Tibial nerve (tissue), 4 donors: ENCODE measurements at regions not wholly inside any gene's neighbourhood (a gene's known extent, or its start where the extent isn't known, plus 50 kb on each side); places are given as distances from the start of the nearest gene placed in this dataset.

Experiments
- DNase-seq, 2 donors: peaks; one replicate each; pipeline ENCODE4 v3.0.0-alpha.2; 2019; ENCODE audit warnings: low spot score in 2 of 2
- H3K27ac ChIP-seq, 4 donors: fragments of 200-600 bp; sonication (generic) in 3 of 4; one replicate each; pipeline ENCODE4 v1.5.1; 2017 to 2019; ENCODE audit warnings: mild to moderate bottlenecking in 1 of 4
- H3K27me3 ChIP-seq, 2 donors: fragments of 200-600 bp; sonication (generic) in 1 of 2; one replicate each; pipeline versions ENCODE4 v1.5.1 to v1.6.0; 2017 to 2019
- H3K36me3 ChIP-seq, 3 donors: fragments of 200-600 bp; sonication (generic); one replicate each; pipeline ENCODE4 v1.5.1; 2018 to 2019
- H3K4me1 ChIP-seq, 4 donors: fragments of 200-600 bp; sonication (generic) in 3 of 4; one replicate each; pipeline ENCODE4 v1.5.1; 2017 to 2019
- H3K4me3 ChIP-seq, 4 donors: fragments of 200-600 bp; sonication (generic) in 3 of 4; one replicate each; pipeline ENCODE4 v1.5.1; 2017 to 2019; ENCODE audit warnings: mild to moderate bottlenecking in 1 of 4, moderate library complexity in 1 of 4
- H3K9me3 ChIP-seq, 4 donors: fragments of 200-600 bp; sonication (generic) in 3 of 4; one replicate each; pipeline ENCODE4 v1.5.1; 2017 to 2019
- EP300 ChIP-seq, 2 donors: sonication (generic); formaldehyde crosslinking; IDR thresholded peaks; one replicate each; pipeline ENCODE4 v1.6.1; 2017; ENCODE audit warnings: antibody characterized with exemption in 2 of 2, mild to moderate bottlenecking in 1 of 2
- POLR2A ChIP-seq, 2 donors: fragments of 450-650 bp; IDR thresholded peaks; one replicate each; pipeline ENCODE4 v1.6.1; 2017; ENCODE audit warnings: antibody characterized with exemption in 2 of 2, mild to moderate bottlenecking in 2 of 2, moderate library complexity in 2 of 2
- WGBS, 2 donors: methylation state at CpG; one replicate each; pipeline ENCODE4 v1.1.5; 2018; 5-methylcytosine and 5-hydroxymethylcytosine counted together
- TF ChIP-seq, protein P1 (sequence below), 5 experiments: fragments of 200-600 bp in 3 of 5; fragments of 450-650 bp in 2 of 5; sonication (generic) in 3 of 5; IDR thresholded peaks; one replicate each; pipeline ENCODE4 v1.5.1; 2016 to 2019; ENCODE audit warnings: antibody characterized with exemption in 5 of 5, mild to moderate bottlenecking in 3 of 5, moderate library complexity in 2 of 5

DNA sequence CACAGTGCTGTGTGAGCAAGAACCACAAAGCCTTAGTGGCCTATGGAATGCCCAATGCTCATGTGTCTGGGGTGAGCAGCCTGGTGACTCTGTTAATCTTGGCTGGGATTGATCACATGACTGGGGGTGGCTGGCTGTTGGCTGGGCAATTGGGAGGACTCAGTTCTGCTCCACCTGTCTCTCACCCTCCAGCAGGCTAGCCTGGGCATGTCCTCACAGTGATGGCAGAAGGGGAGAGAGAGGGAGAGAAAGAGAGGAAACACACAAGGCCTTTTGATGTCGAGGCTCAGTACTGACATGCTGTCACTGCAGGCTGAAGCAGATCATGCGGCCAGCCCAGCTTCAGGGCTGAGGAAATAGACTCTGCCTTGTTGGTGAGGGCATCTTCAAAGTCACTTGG, 136.8 kb downstream of the TBX5 start:
- 31 to 34% methylated on average over 2 of the region's 2 CpGs for WGBS, 2 donors
- Histone ChIP-seq H3K9me3 (no peaks in the 10 kb centered on the region), H3K4me1 (no peaks in the 10 kb centered on the region), H3K27ac (no peak overlapping the region), H3K4me3 (no peak overlapping the region), H3K36me3 (no peaks in the 10 kb centered on the region), H3K27me3 (no peaks in the 10 kb centered on the region)
- TF ChIP-seq, protein P1, sequence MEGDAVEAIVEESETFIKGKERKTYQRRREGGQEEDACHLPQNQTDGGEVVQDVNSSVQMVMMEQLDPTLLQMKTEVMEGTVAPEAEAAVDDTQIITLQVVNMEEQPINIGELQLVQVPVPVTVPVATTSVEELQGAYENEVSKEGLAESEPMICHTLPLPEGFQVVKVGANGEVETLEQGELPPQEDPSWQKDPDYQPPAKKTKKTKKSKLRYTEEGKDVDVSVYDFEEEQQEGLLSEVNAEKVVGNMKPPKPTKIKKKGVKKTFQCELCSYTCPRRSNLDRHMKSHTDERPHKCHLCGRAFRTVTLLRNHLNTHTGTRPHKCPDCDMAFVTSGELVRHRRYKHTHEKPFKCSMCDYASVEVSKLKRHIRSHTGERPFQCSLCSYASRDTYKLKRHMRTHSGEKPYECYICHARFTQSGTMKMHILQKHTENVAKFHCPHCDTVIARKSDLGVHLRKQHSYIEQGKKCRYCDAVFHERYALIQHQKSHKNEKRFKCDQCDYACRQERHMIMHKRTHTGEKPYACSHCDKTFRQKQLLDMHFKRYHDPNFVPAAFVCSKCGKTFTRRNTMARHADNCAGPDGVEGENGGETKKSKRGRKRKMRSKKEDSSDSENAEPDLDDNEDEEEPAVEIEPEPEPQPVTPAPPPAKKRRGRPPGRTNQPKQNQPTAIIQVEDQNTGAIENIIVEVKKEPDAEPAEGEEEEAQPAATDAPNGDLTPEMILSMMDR (IDR thresholded peaks at IDR 0.05): no peak
- TF ChIP-seq EP300 (IDR thresholded peaks at IDR 0.05) (no peak), POLR2A (IDR thresholded peaks at IDR 0.05) (no peak)
- no peak for DNase-seq

DNA sequence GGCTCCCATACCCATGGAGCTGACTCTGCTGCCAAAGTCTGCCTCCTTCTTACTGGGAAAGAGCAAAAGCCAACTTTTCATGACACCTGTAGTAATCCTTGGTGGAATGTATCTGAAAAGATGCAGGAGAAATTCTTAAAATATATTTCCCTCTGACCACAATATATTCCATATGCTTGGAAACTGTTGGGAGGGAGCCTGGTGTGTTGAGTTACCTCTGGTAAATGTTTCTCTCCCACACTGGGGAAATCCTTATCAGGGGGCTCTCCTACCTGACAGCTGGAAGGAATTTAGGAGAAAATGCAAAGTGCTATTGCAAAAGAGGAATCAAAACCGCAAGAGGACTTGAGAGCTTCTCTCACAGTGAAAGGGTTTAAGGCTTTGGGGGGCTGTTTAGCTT, 139.4 kb downstream of the TBX5 start:
- no peaks in the 10 kb centered on the region for H3K27me3 ChIP-seq
- TF ChIP-seq, protein P1 (IDR thresholded peaks at IDR 0.05): no peak
- TF ChIP-seq EP300 (IDR thresholded peaks at IDR 0.05): no peak
- TF ChIP-seq POLR2A (IDR thresholded peaks at IDR 0.05): no peak

DNA sequence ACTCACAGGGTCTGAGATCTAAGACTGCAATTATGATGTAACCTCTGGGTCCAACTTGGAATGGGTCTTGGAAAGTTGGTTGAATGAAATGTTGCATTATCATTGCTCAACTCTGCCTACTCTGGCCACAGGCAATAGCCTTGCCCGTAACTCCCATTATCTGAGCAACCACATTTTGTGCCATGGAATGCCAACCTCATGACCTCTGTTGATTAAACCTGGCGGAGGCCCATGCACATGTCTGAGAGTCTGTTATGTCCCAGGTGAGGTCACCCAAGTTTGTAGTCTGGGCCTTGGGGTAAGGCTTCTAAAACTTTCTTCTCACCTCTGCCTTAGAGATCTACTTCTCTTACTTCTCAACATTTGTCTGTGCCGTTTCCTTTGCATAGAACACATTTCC, 140.9 kb downstream of the TBX5 start:
- 83% methylated on average over 3 of the region's 3 CpGs for WGBS, 2 donors
- no peaks in the 10 kb centered on the region for H3K36me3 ChIP-seq
- H3K27ac ChIP-seq: no peak overlapping the region

More for the DNA sequence above, 139.4 kb downstream of the TBX5 start:
- no peak overlapping the region for H3K4me3 ChIP-seq
- 59 to 61% methylated on average over 1 of the region's 1 CpG for WGBS, 2 donors
- no peaks in the 10 kb centered on the region for H3K36me3 ChIP-seq
- no peak for DNase-seq
- H3K4me1 ChIP-seq: no peaks in the 10 kb centered on the region
- H3K27ac ChIP-seq: no peak overlapping the region
- H3K9me3 ChIP-seq: no peaks in the 10 kb centered on the region

DNA sequence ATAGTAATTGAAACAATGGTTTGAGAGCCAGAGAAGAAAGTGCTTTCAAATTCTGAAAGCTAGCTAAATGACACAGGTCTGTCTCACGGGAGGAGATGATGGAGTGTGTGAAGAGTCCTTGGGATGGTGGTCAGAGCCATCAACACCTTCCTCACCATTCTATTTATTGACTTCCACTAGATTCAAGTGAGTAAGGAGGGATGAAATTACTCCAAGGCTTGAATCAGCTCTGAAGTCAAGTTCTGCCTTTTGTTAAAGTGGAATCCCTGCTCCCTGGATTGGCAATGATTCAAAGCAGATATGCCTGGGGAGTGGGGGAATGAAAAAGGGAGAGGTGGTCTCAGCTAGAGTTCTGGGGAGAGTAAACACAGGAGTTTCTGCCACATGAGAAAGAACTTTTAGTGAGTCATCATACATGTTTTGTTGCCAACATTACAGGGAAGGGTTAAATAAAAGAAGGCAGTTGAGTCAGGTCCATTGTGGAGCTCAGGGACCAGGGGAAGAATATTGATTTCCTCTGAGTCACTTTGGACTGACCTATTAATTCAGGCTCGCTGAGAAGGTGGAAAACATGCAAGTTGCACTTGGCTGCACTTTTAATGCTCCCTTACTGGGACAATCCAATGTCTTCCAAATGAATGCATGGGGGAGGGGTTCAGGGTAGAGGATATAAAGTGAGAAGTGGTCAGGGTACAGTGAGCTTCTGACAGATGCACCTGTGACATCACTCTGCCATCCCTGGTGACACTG, 142.7 kb downstream of the TBX5 start:
- Histone ChIP-seq H3K27ac (no peak overlapping the region), H3K36me3 (no peaks in the 10 kb centered on the region), H3K4me1 (no peaks in the 10 kb centered on the region), H3K9me3 (no peaks in the 10 kb centered on the region), H3K27me3 (no peaks in the 10 kb centered on the region), H3K4me3 (no peak overlapping the region)
- 43 to 59% methylated on average over 2 of the region's 2 CpGs for WGBS, 2 donors
- no peak for DNase-seq
- TF ChIP-seq, protein P1 (IDR thresholded peaks at IDR 0.05): no peak
- TF ChIP-seq POLR2A (IDR thresholded peaks at IDR 0.05) (no peak), EP300 (IDR thresholded peaks at IDR 0.05) (no peak)

More for the DNA sequence above, 140.9 kb downstream of the TBX5 start:
- DNase-seq: no peak
- Histone ChIP-seq H3K4me1 (no peaks in the 10 kb centered on the region), H3K27me3 (no peaks in the 10 kb centered on the region), H3K9me3 (no peaks in the 10 kb centered on the region), H3K4me3 (no peak overlapping the region)
- TF ChIP-seq POLR2A (IDR thresholded peaks at IDR 0.05): no peak
- TF ChIP-seq, protein P1 (IDR thresholded peaks at IDR 0.05): no peak
- TF ChIP-seq EP300 (IDR thresholded peaks at IDR 0.05): no peak

DNA sequence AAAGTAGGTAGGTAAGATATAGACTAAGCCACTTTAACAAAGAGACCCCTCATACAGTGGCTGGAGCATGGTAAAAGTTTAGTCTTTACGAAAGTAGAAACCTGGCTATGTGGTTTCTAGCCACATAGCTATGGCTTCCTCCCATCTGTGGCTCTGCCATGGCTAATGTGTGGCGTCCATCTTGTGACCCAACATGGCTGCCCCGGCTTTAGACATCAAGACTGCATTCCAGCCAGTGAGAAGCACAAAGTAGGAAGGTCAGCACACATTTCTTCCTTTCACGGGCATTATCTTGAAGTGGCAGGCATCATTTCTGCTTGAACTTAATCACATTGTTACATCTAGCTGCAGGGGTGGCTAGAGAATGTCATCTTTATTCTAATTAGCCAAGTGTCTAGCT, 148.3 kb downstream of the TBX5 start:
- H3K9me3 ChIP-seq: no peaks in the 10 kb centered on the region
- H3K4me3 ChIP-seq: no peak overlapping the region
- no peaks in the 10 kb centered on the region for H3K36me3 ChIP-seq
- no peak overlapping the region for H3K27ac ChIP-seq
- H3K4me1 ChIP-seq: no peaks in the 10 kb centered on the region
- TF ChIP-seq, protein P1 (IDR thresholded peaks at IDR 0.05): no peak
- no peak for TF ChIP-seq EP300 (IDR thresholded peaks at IDR 0.05)
- no peak for TF ChIP-seq POLR2A (IDR thresholded peaks at IDR 0.05)
- 81 to 83% methylated on average over 4 of the region's 4 CpGs for whole genome bisulfite sequencing, 2 donors
- no peaks in the 10 kb centered on the region for H3K27me3 ChIP-seq
- DNase-seq: no peak
